IPS-NIHi7 (cell line): ENCODE measurements at regions not wholly inside any gene's neighbourhood (a gene's known extent, or its start where the extent isn't known, plus 50 kb on each side); places are given as distances from the start of the nearest gene placed in this dataset.
"Not testable (repeated sequence)": the region's sequence is repeated elsewhere in the genome, so short reads cannot be mapped to it uniquely, and the experiment has no call there.

ENCODE experiments used
- DNase-seq: peaks from one replicate; pipeline ENCODE4 v3.0.0; 2012; ENCODE audit warnings: mixed read lengths; ENCODE audit errors: extremely low spot score

DNA sequence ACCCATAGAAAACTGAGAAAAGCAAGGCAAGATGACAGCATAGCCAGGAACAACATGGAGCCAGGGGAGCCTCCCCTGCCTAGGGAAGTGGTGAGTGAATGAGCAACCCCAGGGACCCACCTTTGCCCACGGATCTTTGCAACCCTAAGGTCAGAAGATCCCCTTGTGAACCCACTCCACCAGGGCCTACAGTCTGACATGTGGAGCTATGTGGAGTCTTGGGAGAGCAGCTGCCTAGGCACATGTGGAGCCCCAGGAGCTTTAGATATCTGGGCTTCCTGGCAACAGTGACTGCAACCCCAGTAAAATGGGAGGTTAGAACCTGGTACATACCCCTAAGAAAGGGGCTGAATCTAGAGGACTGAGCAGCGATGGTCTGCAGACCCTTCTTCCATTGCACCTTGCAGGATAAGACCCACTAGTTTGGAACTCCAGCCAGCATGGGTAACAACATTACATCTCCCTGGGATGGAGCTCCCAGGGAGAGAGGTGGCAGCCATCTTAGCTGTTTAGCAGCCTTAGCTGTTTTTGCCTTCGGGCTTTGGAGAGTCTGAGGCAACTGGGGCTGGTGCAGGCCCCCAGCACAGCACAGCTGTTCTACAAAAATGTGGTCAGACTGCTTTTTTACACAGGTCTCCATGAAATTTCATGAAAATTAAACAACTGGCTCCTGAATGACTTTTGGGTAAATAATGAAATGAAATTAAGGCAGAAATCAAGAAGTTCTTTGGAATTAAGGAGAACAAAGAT is 104.7 kb upstream of the TRIM2 start:
- no peak for DNase-seq

DNA sequence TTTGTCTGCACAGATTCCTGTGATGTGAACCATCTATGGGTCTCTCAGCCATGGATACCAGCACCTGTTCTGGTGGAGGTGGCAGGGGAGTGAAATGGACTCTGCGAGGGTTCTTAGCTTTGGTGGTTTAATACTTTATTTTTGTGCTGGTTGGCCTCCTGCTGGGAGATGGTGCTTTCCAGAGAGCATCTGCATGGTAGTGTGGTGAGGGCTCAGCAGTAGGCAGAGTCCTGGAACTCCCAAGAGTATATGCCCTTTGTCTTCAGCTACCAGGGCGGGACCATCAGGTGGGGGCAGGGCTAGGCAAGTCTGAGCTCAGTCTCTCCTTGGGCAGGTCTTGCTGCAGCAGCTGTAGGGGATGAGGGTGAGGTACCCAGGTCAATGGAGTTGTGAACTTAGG is 97.5 kb upstream of the TRIM2 start:
- DNase-seq, result not testable (repeated sequence)

DNA sequence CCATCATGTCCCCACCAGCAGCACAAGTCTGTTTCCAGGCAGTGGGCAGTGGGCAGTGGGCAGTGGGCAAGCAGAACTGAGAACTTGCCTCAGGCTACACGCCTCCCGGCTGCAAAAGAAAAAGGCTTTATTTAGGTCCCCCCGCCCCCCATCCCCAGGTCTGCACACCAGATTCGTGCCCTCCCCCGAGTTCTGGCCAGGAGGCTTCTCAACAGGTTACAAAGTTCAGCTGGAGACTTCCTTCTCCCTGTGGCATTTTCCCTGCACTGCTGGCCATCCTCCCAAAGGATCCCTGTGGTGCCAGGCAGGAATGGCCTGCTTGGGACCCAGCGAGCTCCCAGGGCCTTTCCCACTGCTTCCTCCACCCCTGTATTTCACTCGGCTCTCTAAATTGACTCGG is 97.0 kb upstream of the TRIM2 start:
- DNase-seq, result no peak

DNA sequence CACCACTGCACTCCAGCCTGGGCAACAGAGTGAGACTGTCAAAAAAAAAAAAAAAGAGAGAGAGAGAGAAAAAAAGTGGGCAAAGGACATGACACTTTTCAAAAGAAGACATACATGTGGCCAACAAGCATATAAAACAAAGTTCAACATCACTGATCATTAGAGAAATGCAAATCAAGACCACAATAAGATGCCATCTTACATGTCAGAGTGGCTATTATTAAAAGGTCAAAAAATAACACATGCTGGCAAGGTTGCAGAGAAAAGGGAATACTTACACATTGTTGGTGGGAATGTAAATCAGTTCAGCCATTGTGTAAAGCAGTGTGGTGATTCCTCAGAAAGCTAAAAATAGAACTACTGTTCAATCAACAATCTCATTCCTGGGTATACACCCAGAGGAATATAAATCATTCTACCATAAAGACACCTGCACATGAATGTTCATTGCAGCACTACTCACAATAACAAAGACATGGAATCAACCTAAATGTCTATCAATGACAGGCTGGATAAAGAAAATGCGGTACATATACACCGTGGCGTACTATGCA is 94.9 kb upstream of the TRIM2 start:
- no peak for DNase-seq

DNA sequence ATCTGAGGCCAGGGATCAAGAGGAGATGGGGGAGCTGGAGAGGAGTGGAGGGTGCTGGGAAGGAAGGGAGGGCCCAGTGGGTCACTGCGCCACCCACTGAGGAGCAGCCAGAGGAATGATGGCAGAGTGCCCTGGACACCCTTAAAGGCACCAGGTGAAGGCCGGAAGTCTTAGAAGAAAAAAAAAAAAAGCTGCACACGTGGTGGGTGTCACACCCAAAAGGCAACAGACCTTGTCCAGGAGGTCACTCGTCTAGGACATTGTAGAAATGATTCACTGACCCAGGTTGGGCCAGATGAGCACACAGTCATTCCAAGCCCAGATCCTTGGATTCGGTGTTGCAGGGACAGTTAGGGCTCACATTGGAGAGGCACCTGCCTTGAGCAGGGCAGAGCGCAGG is 93.5 kb upstream of the TRIM2 start:
- no peak for DNase-seq

DNA sequence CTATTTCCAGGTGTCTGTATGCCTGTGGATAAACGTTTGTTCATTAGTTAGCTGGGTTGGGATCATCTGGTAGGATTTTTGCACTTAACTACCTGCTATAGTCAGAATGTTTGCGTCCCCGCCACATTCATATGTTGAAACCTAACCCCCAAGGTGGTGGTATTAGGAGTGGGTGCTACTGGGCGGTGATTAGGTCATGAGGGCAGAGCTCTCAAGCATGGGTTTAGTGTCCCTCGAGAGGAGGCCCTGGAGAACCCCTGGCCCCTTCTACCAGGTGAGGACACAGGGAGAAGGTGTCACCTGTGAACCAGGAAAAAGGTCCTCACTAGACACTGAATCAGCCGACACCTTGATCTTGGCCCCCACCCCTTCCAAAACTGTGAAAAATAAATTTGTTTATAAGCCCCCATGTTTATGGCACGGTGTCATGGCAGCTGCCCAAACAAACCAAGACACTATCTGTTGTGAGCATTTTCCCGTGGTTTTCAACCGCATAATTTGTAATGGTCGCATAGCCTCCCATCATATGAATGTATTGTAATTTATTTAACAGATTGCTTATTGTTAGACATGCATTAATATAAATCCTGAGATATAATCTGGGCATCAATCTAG is 92.7 kb upstream of the TRIM2 start:
- no peak for DNase-seq

DNA sequence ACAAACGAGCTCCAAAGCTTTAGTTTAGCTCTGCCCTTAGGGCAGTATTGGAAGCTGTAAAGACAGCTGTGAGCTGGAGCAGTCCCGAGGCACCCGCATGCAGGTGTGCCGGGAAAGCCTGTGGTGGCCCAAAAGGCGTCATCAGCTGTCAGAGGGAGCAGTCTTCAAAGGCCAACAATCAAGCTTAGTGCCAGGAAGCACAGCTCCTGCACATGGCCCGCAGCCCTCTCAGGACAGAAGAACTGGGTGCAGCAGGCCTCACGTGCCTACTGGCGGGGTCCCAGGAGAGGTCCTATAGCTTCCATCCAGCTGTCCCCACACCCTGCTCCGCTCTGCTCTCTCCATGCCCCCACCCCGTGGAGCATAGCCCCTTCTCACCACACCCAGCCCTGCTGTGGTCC is 92.2 kb upstream of the TRIM2 start:
- DNase-seq, result no peak

DNA sequence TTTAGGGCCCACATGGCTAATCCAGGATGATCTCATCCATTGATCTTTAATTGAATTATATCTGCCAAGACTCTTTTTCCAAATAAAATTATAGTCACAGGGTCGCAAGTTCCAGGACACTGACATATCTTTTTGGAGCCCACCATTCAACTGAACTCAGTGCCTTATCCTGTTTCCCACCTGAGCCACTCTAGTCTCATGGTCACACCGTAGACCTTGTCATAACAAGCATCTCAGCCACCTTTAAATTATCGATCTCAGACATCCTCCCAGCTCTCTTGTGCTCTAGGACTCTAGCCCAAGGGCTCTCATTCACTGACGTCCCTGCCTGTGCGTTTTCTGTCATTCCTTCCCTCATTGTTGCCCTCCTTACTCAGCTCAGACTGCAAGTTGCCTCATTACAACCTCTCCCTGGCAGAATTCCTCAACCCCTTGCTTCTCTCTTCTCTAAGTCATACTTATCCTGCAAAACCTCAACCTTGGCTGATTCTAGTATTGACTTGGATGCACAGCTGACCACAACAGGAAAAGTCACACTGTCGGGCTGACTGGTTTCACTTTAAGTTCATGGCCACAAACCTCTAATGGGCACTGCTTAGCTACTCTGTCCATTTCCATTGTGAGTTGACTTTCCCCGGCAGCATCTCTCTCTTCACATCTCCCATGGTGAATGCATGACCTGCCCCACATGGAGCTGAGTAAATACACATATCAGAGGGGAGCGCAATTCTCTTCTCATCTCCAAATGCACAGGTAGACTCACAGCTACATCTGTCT is 91.0 kb upstream of the TRIM2 start:
- DNase-seq, result no peak

DNA sequence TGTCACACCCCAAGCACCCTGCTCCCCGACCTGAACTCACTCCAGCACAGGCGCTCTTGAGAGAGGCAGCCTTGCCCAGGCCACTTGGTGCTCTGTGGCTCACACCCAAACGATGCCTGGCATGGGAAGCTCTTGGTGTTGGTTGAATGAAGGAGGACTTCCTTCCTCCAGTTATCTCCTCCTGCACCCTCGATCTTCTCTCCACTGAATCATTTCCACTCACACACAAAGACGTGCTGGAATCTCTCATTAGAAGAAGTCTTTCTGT is 90.5 kb upstream of the TRIM2 start:
- DNase-seq, result no peak

DNA sequence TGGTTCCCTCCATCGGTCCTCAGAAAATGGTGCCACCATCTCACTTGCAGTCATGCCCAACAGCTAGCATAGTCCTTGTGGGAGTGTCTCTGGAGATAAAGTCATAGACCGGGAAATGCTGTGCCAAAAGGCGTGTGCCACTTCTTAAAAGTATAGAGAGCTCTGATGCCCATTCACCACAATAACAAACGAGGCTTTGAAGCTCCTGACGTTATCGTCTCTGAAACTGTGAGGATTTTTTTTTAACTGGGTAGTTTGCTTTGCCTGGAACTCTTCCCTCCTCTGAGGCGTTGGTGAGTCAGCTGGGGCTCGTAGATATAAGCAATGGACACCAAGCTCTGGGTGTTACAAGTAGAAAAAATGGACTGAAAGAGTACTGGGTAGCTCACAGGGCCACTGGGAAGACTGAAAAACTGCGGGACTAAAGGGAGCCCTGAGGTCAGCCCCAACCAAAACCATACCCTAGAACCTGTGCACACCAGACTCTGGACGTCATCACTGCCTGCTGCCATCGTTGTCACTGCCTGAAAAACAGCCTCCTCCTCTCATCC is 89.4 kb upstream of the TRIM2 start:
- no peak for DNase-seq

DNA sequence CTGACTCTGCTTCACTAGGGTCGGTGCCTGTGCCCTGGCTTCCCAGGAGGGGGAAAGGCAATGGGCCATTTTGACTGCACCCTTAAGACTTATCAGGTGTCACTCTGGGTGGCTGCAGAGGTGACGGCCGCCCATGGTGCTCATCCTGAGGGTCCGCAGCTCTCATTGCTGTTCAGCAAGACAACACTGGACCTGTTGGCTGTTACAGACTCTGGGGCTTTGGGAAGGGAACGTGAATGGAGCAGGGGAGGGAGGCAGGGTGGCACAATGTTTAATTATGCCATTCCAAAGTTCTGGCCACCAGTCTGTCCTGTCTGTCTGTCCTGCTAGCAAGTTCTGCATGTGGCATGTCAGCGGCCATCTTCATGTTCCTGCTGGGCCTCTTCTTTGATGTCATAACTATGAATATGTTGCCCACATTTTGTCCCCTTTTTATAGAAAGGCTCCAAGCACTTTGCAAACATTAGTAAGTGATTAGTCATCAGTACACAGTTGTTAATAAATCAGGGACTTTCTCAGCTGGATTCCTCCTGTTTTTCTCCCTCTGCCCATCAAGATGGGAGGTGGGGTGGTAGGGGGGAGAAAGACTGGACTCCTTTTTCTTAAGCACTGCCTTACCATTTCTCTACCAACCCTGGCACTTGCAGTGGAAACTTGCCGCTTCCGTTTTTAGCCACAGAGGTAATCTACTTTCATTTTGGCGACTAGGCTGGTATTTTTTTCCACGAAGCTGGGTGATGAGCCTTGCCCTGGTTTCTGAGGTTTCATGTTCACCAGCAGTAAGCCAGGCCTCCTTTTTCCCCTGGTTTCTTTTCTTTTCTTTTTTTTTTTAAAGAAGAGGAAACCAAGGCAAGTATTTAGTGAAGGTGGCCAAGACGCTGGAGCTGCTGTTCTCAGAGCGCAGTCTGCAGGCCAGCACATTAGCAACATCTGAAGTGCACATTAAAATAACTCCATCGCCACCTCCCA is 88.6 kb upstream of the TRIM2 start:
- DNase-seq, result no peak

DNA sequence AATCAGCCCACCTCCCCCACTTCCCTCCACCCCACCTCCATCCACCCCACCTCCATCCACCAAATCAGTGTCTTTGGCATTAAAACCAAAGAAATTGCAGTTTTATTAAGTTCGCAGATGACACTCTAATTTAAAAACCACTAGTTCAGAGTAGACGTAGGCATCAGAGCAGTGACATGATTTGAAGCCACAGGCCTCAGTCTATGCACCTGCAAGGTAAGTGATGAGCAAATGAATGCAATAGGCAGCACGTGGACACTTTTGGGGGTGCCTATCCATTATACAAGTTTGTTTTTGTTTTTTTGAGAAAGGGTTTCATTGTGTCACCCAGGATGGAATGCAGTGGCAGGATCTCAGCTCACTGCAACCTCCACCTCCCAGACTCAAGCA is 88.0 kb upstream of the TRIM2 start:
- no peak for DNase-seq

DNA sequence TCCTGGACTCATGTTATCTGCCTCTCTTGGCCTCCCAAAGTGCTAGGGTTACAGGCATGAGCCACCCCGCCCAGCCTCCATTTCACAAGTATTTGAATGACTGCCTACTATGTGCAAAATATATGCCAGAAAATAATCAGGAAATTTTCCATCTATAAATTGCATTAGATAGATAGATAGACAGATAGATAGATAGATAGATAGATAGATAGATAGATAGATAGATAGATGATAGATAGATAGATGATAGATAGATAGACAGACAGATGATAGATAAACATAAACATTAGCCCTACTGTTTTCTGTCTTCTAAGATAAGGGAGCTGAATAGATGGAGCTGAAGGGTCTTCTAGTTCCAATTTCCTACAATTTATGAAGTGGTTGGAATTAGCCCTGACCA is 87.4 kb upstream of the TRIM2 start:
- no peak for DNase-seq

DNA sequence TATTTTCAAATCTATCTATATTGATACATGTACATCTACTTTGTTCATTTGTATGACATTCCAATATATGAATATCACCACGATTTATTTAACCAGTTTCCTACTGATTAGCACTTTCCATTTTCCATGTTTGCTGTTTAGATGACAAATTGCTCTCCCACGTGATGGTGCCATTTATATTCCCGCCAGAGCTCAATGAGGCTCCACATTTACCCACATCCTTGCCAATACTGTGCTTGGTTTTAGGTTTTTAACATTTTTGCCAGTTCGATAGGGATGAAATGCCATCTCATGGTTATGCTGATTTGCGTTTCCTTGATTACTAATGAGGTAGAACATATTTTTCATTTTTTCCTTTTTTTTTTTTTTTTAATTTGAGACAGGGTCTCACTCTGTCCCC is 86.7 kb upstream of the TRIM2 start:
- no peak for DNase-seq

DNA sequence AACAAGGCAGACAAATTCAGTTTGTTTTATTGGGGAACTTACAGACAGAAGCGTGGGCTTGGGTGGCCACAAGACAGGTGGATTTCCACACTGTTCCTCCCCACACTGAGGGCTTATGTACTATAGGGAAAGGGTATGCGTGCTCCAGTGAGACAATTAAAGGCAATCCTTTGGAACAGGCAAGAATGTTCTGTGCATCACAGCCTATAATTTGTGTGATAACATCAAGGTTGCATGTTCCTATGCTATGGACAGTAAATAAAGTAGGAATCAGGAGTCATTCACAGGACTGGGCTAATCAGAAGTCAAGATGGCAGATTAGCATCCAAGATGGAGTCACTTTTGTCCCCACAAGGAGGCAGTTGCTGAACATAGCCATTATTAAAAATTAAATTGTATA is 84.6 kb upstream of the TRIM2 start:
- DNase-seq, result no peak

DNA sequence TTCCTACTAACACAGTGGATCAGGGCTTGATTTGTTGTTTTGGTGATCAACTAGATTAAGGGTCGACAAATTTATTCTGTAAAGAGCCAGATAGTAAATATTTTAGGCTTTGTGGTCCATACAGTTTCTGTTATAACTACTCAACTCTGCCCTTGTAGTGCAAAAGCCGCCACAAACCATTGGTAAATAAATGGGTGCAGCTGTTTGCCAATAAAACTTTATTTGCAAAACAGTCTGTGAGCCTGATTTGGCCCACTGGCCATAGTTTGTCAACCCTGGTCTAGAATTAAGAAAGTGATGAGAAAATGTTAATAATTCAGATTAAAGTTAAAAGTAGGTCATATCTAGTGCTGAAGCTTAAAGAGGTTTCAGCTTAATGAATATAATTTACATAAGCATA is 84.0 kb upstream of the TRIM2 start:
- DNase-seq, result no peak

DNA sequence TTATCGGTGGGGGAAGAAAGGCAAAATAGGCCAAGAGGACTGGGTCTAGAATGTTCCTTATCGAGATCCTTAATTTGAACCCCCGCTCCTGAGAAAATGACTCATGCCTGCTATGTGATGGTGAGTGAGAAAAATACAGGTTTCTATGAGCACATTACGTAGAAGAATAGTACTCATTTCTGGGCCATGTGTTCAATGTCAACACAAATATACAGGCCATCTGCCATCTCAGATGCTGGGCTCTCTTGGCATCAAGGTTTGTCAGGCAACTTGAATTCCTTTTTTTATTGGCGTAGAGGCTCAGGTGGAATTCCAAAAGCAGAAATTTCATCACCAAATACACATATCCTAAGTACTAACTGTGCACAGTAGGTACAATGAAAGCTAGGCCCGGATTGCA is 81.4 kb upstream of the TRIM2 start:
- no peak for DNase-seq

DNA sequence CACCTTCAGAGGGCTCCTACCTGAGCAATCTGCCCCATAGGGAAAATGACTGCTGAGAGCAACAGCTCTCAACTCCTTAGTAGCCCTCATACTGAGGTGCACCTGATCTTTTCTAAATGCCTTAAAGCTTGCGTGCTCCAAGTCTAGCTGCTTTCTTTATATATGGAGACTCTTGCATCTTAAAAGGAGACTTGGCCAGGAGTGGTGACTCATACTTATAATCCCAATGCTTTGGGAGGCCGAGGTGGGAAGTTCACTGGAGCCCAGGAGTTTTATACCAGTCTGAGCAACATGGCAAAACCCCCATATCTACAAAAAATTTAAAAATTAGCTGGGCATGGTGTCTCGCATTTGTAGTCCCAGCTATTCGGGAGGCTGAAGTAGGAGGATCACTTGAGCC is 78.1 kb upstream of the TRIM2 start:
- no peak for DNase-seq

DNA sequence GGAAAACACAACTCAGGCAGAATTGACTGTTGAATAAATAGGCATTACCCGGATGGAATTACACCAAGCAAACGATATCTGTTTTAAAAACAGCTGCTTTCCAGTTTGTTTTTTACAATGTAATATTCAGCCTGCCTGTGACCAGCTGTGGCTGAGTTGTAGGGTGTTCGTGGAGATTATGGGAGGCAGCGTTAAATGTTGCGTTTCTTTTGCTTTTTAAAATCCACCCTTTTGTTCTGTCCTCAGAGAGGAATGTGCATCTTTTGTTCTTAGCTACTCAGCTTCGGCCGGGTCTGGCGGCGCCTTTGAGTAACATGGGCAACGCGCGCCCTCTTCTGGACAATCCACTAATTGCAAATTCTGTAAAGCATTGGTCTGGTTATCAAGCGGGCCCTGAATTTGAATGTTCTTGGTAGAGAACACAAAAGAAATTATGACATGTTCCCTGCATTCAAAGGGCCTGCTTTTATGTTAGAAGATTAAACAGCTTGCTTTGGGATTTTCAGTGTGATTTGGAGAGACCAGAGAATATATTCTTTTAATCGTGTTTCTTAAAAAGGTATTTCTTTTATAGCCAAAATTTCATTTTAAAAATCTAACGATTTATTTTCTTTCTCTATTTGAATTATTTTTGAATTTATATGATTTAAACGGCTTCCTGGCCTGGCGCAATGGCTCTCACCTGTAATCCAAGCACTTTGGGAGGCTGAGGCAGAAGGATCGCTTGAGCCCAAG is 76.3 kb upstream of the TRIM2 start:
- DNase-seq, result peak; percentile 80

DNA sequence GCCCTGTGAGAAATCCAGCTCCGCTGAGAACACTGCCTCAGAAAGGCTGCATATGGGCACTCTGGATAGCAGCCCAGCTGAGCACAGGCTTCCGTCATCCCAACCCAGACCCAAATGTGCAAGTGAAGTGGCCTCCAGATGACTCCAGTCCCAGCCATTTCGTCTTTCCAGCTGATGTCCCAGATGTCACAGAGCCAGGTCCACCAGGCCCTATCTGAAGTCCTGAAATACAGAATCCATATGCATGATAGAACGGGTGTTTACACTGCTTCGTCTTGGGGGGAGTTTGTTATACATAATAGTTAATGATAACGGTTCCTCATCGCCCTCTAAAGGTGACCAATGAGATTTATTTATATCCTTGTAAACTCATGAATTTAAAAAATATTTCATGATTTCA is 72.6 kb upstream of the TRIM2 start:
- no peak for DNase-seq

DNA sequence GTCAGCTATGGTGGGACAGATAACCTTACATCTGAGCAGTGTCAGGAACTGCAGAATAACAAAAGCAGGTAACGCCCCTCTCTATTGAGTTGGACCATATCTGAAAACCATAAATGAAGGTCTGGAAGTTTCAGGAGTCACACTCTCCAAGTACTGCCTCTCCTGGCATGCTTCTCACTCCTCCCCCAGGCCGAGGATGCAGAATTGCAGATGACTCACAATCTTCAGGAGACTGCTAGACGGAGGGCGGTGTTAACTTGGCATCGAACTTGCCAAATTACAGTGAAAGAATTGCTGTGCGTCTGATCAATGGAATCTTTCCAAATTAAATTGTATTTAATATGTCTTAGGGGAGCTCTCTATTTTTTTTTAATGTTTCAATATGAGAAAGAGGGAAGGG is 67.1 kb upstream of the TRIM2 start:
- DNase-seq, result no peak
